Brain microvascular endothelial cell (primary cell): ENCODE measurements at regions not wholly inside any gene's neighbourhood (a gene's known extent, or its start where the extent isn't known, plus 50 kb on each side); places are given as distances from the start of the nearest gene placed in this dataset.
"Not testable (repeated sequence)": the region's sequence is repeated elsewhere in the genome, so short reads cannot be mapped to it uniquely, and the experiment has no call there.

ENCODE experiments used
- DNase-seq: peaks from one replicate; pipeline ENCODE4 v3.0.0-alpha.2; 2020
- H3K27ac ChIP-seq: fragments of 250-450 bp; sonication (Bioruptor Pico); 2 replicates; pipeline ENCODE4 v1.5.1; 2020; ENCODE audit warnings: mild to moderate bottlenecking, moderate library complexity
- H3K27me3 ChIP-seq: fragments of 250-450 bp; sonication (Bioruptor Pico); replicated peaks from 2 replicates; pipeline ENCODE4 v1.5.1; 2020; ENCODE audit warnings: mild to moderate bottlenecking
- H3K36me3 ChIP-seq: fragments of 250-450 bp; sonication (Bioruptor Pico); replicated peaks from 2 replicates; pipeline ENCODE4 v1.5.1; 2020; ENCODE audit warnings: mild to moderate bottlenecking
- H3K4me3 ChIP-seq: 2 replicates; pipeline ENCODE4 v1.5.1; 2011; ENCODE audit warnings: low read depth, mild to moderate bottlenecking, control low read depth, low read length, moderate library complexity
- CTCF ChIP-seq: IDR thresholded peaks from 2 replicates; pipeline ENCODE4 v1.5.1; 2011; ENCODE audit warnings: low read depth, mild to moderate bottlenecking, moderate library complexity, low read length, control low read depth, inconsistent platforms; ENCODE audit errors: missing control alignments
- in situ Hi-C: cut with HindIII; loops from 2 replicates; pipeline ENCODE4 v1.10.0; 2017; ENCODE audit warnings: low sequenced_read_pairs, low pct_ligation_motif_present

DNA sequence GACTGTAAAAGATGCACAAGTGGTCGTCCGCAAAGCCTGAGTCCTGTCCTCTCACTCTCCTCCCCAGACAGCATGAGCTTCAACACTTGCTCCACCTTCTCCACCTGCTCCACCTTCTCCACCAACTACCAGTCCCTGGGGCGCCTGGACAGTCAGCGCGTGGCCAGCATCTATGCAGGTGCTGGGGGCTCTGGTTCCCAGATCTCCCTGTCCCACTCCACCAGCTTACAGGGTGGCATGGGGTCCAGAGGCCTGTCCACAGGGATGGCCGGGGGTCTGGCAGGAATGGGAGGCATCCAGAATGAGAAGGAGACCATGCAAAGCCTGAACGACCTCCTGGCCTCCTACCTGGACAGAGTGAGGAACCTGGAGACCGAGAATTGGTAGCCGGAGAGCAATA is 162.2 kb upstream of the NT5E start:
- DNase-seq, result no peak
- H3K27me3 ChIP-seq, result no peaks in the 10 kb centered on the region
- no peak for TF ChIP-seq CTCF
- in situ Hi-C loops, result no loop called here
- H3K4me3 ChIP-seq, result no peak overlapping the region
- H3K36me3 ChIP-seq, result no peaks in the 10 kb centered on the region
- no peak overlapping the region for H3K27ac ChIP-seq

GRCh38 chr6:85287158-85287557 is 162.7 kb upstream of the NT5E start:
- no peak for TF ChIP-seq CTCF
- H3K36me3 ChIP-seq, result no peaks in the 10 kb centered on the region
- no peaks in the 10 kb centered on the region for H3K27me3 ChIP-seq
- in situ Hi-C loops, result no loop called here
- H3K27ac ChIP-seq, result no peak overlapping the region
- DNase-seq, result no peak
- H3K4me3 ChIP-seq, result no peak overlapping the region

DNA sequence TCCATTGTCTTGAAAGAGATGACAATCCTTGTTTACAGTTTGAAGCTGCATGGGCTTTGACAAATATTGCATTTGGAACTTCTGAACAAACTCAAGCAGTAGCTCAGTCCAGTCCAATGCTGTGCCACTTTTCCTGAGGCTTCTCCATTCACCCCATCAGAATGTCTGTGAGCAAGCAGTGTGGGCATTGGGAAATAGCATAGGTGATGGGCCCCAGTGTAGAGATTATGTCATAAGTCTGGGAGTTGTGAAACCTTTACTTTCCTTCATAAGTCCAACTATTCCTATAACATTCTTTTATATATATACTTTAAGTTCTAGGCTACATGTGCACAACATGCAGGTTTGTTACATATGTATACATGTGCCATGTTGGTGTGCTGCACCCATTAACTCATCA is 163.4 kb upstream of the NT5E start:
- in situ Hi-C loops, DNase-seq, H3K27me3 ChIP-seq, H3K36me3 ChIP-seq, H3K4me3 ChIP-seq, H3K27ac ChIP-seq: not testable (repeated sequence)

GRCh38 chr6:85285934-85286333 is 163.9 kb upstream of the NT5E start:
- Histone ChIP-seq H3K4me3 (no peak overlapping the region), H3K27me3 (no peaks in the 10 kb centered on the region), H3K36me3 (no peaks in the 10 kb centered on the region), H3K27ac (no peak overlapping the region)
- DNase-seq, result no peak
- in situ Hi-C loops, result no loop called here
- TF ChIP-seq CTCF, result no peak

DNA sequence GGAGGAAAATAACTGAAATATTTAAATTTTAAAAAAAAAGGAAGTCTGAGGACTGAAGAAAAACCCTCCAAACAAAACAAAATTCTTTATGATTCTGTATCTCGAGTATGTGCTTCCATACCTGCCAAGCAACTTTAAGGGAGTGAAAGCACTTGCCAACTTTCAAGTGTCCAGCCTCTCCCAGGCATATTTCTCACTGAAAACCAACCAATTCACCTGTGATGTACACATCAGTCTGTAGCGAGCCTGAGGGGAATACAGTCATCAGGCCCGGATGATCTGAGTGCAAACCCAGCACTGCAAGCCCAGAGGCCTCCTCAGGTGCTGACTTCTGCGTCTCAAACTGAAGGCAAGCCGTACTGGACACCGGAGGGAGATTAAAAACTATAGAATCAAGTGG is 164.8 kb upstream of the NT5E start:
- in situ Hi-C loops, result no loop called here
- H3K27me3 ChIP-seq, result no peaks in the 10 kb centered on the region
- no peaks in the 10 kb centered on the region for H3K36me3 ChIP-seq
- no peak overlapping the region for H3K4me3 ChIP-seq
- TF ChIP-seq CTCF, result no peak
- no peak for DNase-seq
- no peak overlapping the region for H3K27ac ChIP-seq

- in situ Hi-C loops, result no loop called here
- Histone ChIP-seq H3K4me3 (no peak overlapping the region), H3K27me3 (no peaks in the 10 kb centered on the region), H3K36me3 (no peaks in the 10 kb centered on the region), H3K27ac (no peak overlapping the region)
- no peak for TF ChIP-seq CTCF
- DNase-seq, result no peak
Measured at GRCh38 chr6:85283436-85283835, 166.4 kb upstream of the NT5E start.
